Activated T-cell treated with anti-CD3 and anti-CD28 coated beads, Interleukin-2, amount 50 U/mL, for 24 hours (primary cell): ENCODE measurements at regions not wholly inside any gene's neighbourhood (a gene's known extent, or its start where the extent isn't known, plus 50 kb on each side); places are given as distances from the start of the nearest gene placed in this dataset.
"Not testable (repeated sequence)": the region's sequence is repeated elsewhere in the genome, so short reads cannot be mapped to it uniquely, and the experiment has no call there.

Experiments used
- DNase-seq: peaks from one replicate; pipeline ENCODE4 v3.0.0-alpha.2; 2020
- H3K27ac Mint-ChIP-seq: 2 replicates; pipeline ENCODE4 v1.8.0; 2020; ENCODE audit warnings: mild to moderate bottlenecking, mixed read lengths
- H3K27me3 Mint-ChIP-seq: 2 replicates; pipeline ENCODE4 v1.8.0; 2020; ENCODE audit warnings: mixed read lengths
- H3K36me3 Mint-ChIP-seq: 2 replicates; pipeline ENCODE4 v1.8.0; 2020; ENCODE audit warnings: low read depth, mixed read lengths
- H3K4me1 Mint-ChIP-seq: 2 replicates; pipeline ENCODE4 v1.8.0; 2020; ENCODE audit warnings: low read depth, mixed read lengths
- H3K4me3 Mint-ChIP-seq: 2 replicates; pipeline ENCODE4 v1.8.0; 2020; ENCODE audit warnings: mild to moderate bottlenecking, moderate library complexity, mixed read lengths
- H3K9me3 Mint-ChIP-seq: 2 replicates; pipeline ENCODE4 v1.8.0; 2020; ENCODE audit warnings: mixed read lengths

DNA sequence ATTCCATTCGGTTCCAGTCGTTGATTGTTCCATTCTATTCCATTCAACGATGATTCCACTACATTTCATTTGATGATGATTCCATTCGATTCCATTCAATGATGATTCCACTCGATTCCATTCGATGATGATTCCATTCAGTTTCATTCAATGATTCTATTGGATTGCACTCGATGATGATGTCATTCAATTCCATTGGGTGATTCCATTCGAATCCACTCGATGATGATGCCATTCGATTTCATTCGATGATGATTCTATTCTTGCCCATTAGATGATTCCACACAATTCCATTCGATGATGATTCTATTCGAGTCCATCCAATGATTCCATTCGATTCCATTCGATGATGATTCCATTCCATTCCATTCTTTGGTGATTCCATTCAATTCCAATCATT, 1283.7 kb downstream of the TP53TG3F start:
- Mint-ChIP-seq H3K4me3 (no peak overlapping the region), H3K36me3 (peaks cover 33% of the 10 kb centered on the region), H3K4me1 (no peaks in the 10 kb centered on the region), H3K9me3 (peaks cover 21% of the 10 kb centered on the region), H3K27me3 (no peaks in the 10 kb centered on the region), H3K27ac (no peak overlapping the region)
- DNase-seq = no peak

DNA sequence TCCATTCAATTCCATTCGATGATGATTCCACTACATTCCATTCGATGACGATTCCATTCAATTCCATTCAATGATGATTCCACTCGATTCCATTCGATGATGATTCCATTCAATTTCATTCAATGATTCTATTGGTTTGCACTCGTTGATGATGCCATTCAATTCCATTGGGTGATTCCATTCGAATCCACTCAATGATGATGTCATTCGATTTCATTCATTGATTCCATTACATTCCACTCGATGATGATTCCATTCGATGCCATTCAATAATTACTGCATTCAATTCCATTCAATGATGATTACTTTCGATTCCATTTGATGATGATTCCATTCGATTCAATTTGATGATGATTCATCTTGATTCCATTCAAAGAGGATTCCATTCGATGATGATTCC, 1299.4 kb downstream of the TP53TG3F start:
- DNase-seq = no peak
- Mint-ChIP-seq H3K4me1 (no peaks in the 10 kb centered on the region), H3K4me3 (no peak overlapping the region), H3K36me3 (peaks cover 35% of the 10 kb centered on the region), H3K27ac (no peak overlapping the region), H3K9me3 (peaks cover 64% of the 10 kb centered on the region), H3K27me3 (no peaks in the 10 kb centered on the region)

DNA sequence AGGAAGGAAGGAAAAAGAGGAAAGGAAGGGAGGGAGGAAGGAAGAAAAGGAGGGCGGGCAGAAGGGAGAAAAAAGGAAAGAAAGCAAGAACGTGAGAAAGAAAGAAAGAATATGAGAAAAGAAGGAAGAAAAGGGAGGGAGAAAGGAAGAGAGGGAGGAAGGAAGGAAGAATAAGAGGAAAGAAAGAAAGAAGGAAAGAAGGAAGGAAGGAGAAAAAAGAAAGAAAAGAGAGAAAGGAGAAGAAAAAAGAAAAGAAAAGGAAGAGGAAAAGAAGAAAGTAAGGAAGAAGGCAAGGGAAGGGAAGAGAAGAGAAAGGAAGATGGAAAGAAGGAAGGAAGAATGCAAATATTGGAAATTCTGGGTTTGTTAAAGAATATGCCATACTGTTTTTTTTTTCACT, 1332.4 kb downstream of the TP53TG3F start:
- not testable (repeated sequence) for H3K27ac Mint-ChIP-seq, H3K27me3 Mint-ChIP-seq, DNase-seq, H3K4me3 Mint-ChIP-seq, H3K4me1 Mint-ChIP-seq, H3K36me3 Mint-ChIP-seq
- H3K9me3 Mint-ChIP-seq = peaks cover 36% of the 10 kb centered on the region

DNA sequence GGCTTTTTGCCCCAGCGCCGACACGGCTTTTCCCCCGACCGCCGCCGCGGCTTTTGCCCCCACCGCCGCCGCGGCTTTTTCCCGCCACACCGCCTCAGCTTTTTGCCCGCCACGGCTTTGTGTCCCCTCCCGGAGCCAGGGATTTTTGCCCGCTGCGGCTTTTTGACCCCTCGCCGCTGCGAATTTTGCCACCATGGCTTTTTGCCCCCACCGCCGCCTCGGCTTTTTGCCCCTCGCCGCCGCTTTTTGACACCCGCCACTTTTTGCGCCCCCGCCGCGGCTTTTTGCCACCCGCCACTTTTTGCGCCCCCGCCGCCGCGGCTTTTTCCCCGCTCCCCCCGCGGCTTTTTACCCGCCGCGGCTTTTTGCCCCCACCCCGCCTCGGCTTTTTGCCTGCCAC, 1342.5 kb downstream of the TP53TG3F start:
- no peak overlapping the region for H3K4me3 Mint-ChIP-seq
- H3K27ac Mint-ChIP-seq = no peak overlapping the region
- H3K36me3 Mint-ChIP-seq = no peaks in the 10 kb centered on the region
- H3K9me3 Mint-ChIP-seq = peaks cover 19% of the 10 kb centered on the region
- no peaks in the 10 kb centered on the region for H3K4me1 Mint-ChIP-seq
- H3K27me3 Mint-ChIP-seq = no peaks in the 10 kb centered on the region
- no peak for DNase-seq

DNA sequence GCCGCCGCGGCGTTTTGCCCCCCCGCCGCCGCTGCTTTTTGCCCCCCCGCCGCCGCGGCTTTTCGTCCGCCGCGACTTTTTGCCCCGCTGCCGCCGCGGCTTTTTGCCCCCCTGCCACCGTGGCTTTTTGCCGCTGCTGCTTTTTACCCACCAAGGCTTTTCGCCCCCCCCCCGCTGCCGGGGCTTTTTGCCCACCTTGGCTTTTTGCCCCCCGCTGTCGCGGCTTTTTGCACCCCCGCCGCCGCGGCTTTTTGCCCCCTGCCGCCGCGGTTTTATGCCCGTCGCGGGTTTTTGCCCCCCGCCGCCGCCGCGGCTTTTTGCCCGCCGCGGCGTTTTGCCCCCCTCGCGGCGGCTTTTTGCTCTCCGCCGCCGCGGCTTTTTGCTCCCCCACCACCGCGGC, 1343.0 kb downstream of the TP53TG3F start:
- no peak overlapping the region for H3K27ac Mint-ChIP-seq
- no peaks in the 10 kb centered on the region for H3K4me1 Mint-ChIP-seq
- no peak overlapping the region for H3K4me3 Mint-ChIP-seq
- no peaks in the 10 kb centered on the region for H3K27me3 Mint-ChIP-seq
- H3K9me3 Mint-ChIP-seq = peaks cover 18% of the 10 kb centered on the region
- H3K36me3 Mint-ChIP-seq = no peaks in the 10 kb centered on the region
- no peak for DNase-seq

DNA sequence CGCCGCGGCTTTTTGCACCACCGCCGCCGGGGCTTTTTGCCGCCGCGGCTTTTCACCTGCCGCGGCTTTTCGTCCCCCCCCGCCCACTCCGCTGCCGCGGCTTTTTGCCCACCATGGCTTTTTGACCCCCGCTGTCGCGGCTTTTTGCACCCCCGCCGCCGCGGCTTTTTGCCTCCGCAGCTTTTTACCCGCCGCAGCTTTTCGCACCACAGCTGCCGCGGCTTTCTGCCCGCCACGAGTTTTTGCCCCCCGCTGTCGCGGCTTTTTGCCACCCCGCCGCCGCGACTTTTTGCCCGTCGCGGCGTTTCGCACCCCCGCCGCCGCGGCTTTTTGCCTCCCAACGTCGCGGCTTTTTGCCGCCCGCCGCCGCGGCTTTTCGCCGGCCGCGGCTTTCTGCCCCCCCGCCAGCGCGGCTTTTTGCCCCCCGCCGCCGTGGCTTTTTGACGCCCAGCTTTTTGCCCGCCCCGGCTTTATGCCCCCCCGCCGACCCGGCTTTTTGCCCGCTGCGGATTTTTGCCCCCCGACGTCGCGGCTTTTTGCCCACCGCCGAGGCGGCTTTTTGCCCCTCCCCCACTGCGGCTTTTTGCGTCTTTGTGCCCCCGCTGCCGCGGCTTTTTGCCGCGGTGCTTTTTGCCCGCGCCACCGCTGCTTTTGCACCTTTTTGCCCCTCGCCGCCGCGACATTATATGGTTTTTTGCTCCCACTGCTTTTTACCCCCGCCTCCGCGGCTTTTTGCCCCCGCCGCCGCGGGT, 1343.6 kb downstream of the TP53TG3F start:
- H3K36me3 Mint-ChIP-seq = no peaks in the 10 kb centered on the region
- DNase-seq = no peak
- peaks cover 18% of the 10 kb centered on the region for H3K9me3 Mint-ChIP-seq
- no peaks in the 10 kb centered on the region for H3K4me1 Mint-ChIP-seq
- H3K27ac Mint-ChIP-seq = no peak overlapping the region
- no peaks in the 10 kb centered on the region for H3K27me3 Mint-ChIP-seq
- no peak overlapping the region for H3K4me3 Mint-ChIP-seq

DNA sequence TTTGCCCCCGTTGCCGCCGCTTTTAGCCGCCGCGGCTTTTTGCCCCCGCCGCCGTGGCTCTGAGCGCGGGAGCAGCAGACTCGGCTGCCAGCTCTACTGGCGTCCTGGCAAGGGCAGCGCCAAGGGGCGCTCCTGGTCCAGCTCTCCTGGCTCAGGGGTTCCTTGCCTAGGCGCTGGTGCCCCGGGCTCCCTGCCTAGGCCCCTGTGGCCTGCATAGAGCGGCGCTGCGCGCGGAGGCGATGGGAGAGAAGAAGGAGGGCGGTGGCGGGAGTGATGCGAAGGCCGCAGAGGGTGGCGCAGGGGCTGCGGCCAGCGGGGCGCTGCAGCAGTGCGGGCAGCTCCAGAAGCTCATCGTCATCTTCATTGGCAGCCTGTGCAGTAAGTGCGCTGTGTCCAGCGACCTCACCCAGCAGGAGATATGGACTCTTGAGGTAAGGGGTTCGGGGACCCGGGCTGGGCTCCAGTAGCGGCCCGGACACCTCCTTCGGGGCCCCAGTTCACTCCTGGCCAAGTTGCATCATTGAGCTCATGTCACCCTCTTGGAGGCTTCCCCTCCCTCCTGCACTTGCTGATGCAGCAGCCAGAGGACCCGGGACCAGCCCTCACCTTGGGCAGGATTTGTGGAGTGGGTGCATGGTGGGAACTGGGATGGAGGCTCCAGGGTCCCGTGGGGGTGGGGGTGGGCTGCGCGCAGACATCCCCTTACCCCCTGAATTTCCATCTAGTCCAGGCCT, 1344.4 kb downstream of the TP53TG3F start:
- Mint-ChIP-seq H3K27me3 (no peaks in the 10 kb centered on the region), H3K27ac (no peak overlapping the region), H3K36me3 (no peaks in the 10 kb centered on the region), H3K4me1 (no peaks in the 10 kb centered on the region), H3K4me3 (no peak overlapping the region), H3K9me3 (peaks cover 12% of the 10 kb centered on the region)
- no peak for DNase-seq

DNA sequence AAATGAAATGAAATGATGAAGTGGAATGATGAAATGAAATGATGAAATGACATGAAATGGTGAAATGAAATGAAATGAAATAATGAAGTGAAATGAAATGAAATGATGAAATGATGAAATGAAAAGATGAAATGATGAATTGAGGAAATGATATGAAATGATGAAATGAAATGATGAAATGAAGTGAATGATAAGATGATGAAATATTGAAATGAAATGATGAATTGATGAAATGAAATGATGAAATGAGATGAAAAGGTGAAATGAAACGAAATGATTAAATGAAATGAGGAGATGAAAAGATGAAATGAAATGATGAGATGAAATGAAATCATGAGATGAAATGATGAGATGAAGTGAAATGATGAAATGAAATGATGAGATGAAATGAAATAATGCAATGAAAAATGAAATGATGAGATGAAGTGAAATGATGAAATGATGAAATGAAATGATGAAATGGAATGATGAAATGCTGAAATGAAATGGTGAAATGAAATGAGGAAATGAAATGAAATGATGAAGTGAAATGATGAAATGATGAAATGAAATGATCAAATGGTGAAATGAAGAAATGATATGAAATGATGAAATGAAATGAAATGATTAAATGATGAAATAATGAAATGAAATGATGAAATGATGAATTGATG, 1347.7 kb downstream of the TP53TG3F start:
- H3K4me1 Mint-ChIP-seq, H3K4me3 Mint-ChIP-seq, H3K36me3 Mint-ChIP-seq, DNase-seq, H3K27ac Mint-ChIP-seq, H3K9me3 Mint-ChIP-seq, H3K27me3 Mint-ChIP-seq: not testable (repeated sequence)

DNA sequence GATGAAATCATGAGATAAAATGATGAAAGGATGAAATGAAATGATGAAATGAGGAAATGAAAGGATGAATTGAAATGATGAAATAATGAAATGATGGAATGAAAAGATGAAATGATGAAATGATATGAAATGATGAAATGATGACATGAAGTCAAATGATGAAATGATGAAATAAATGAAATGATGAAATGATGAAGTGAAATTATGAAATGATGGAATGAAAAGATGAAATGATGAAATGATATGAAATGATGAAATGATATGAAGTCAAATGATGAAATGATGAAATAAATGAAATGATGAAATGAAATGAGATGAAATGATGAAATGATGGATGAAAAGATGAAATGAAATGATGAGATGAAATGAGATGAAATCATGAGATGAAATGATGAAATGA, 1348.4 kb downstream of the TP53TG3F start:
- H3K9me3 Mint-ChIP-seq, H3K4me3 Mint-ChIP-seq, H3K27ac Mint-ChIP-seq, DNase-seq, H3K27me3 Mint-ChIP-seq, H3K4me1 Mint-ChIP-seq, H3K36me3 Mint-ChIP-seq: not testable (repeated sequence)

DNA sequence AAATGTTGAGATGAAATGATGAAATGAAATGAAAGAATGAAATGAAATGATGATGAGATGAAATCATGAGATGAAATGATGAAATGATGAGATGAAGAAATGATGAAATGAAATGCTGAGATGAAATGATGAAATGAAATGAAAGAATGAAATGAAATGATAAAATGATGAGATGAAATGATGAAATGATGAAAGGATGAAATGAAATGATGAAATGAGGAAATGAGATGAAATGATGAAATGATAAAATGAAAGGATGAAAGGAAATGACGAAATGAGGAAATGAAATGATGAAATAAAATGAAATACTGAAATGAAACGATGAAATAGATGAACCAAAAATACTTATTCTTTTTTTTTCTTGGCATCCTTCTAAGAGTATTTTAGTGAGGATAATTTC, 1349.1 kb downstream of the TP53TG3F start:
- not testable (repeated sequence) for H3K36me3 Mint-ChIP-seq, H3K27ac Mint-ChIP-seq, DNase-seq, H3K9me3 Mint-ChIP-seq, H3K4me1 Mint-ChIP-seq, H3K4me3 Mint-ChIP-seq, H3K27me3 Mint-ChIP-seq
